Lower lobe of right lung (tissue), 2 donors: ENCODE measurements at regions not wholly inside any gene's neighbourhood (a gene's known extent, or its start where the extent isn't known, plus 50 kb on each side); places are given as distances from the start of the nearest gene placed in this dataset.

Experiments
- ATAC-seq, 2 donors: fragments of 200-7000 bp; cut with Tn5 transposase; one replicate each; pipeline ENCODE4 v1.9.1; 2020 to 2022; ENCODE audit warnings: mild to moderate bottlenecking in 2 of 2, moderate library complexity in 2 of 2
- DNase-seq: peaks from one replicate; pipeline ENCODE4 v3.0.0-alpha.2; 2020
- H3K27ac ChIP-seq: fragments of 200-600 bp; one replicate; pipeline ENCODE4 v1.8.0; 2022
- H3K27me3 ChIP-seq: fragments of 200-600 bp; one replicate; pipeline ENCODE4 v1.8.0; 2022; ENCODE audit warnings: low read depth
- H3K36me3 ChIP-seq: fragments of 200-600 bp; one replicate; pipeline ENCODE4 v1.8.0; 2022; ENCODE audit warnings: mild to moderate bottlenecking
- H3K4me1 ChIP-seq: fragments of 200-600 bp; one replicate; pipeline ENCODE4 v1.8.0; 2022
- H3K4me3 ChIP-seq: fragments of 200-600 bp; one replicate; pipeline ENCODE4 v1.8.0; 2022; ENCODE audit warnings: mild to moderate bottlenecking
- H3K9me3 ChIP-seq: fragments of 200-600 bp; one replicate; pipeline ENCODE4 v1.8.0; 2022
- CTCF ChIP-seq: fragments of 200-600 bp; IDR thresholded peaks from one replicate; pipeline ENCODE4 v1.8.0; 2022; ENCODE audit warnings: antibody characterized with exemption, mild to moderate bottlenecking
- intact Hi-C: fragments of 100-400 bp; cut with DNase I; formaldehyde crosslinking; loops from one replicate; pipeline ENCODE4 v1.11.0; 2022
- donor health status: DM: no; HTN: yes; CAD: no; lungs with severe emphysema.

DNA sequence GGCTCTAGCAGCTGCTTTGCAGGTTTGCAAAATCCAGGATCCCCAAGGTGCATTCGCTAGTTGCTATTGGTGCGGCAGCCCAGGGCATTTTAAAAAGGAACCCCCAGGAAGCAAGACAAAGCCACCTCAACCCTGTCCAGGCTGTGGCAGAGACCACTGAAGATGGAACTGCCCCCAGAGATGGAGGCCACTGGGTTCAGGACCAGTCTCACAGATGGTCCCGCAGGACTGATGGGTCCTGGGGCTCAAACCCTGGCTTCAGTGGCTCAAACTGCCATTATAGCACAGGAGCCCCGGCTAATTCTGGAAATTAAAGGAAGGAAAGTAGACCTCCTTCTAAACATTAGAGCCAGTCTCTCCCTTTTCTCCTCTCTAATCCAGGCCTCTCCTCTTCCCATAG lies 79.8 kb upstream of the TSPAN11 start:
- no peak overlapping the region for H3K4me3 ChIP-seq

GRCh38 chr12:30845676-30846075 lies 80.9 kb upstream of the TSPAN11 start:
- intact Hi-C loops = no loop called here
- ATAC-seq = no peak
- TF ChIP-seq CTCF = no peak

More for the DNA sequence above, 79.8 kb upstream of the TSPAN11 start:
- intact Hi-C loops = no loop called here
- no peak for DNase-seq
- peaks cover 4% of the 10 kb centered on the region for H3K4me1 ChIP-seq
- ATAC-seq = no peak
- no peaks in the 10 kb centered on the region for H3K36me3 ChIP-seq
- H3K27ac ChIP-seq = no peak overlapping the region
- H3K27me3 ChIP-seq = peaks cover 4% of the 10 kb centered on the region
- no peak for TF ChIP-seq CTCF
- H3K9me3 ChIP-seq = no peaks in the 10 kb centered on the region

DNA sequence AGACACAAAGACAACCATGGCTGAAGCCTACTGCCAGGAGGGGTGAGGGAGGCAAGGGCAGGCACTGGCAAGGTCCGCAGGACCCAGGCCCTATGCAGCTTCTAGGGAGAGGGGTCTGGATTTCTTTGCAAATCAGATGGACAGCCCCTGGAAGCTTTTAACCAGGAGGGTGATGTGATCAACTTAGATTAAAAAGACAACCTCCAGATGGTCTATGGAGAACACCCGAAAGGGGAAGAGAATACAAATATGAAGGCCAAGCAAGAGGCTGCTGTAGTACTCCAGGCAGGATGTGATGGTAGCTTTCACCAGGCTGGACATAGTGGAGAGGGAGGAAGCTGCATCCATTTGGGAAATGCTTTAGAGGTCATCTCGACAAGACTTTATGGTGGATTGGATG lies 83.3 kb upstream of the TSPAN11 start:
- intact Hi-C loops = no loop called here
- DNase-seq = no peak
- Histone ChIP-seq H3K4me3 (no peak overlapping the region), H3K27ac (no peak overlapping the region), H3K27me3 (peaks cover 4% of the 10 kb centered on the region), H3K36me3 (no peaks in the 10 kb centered on the region), H3K9me3 (no peaks in the 10 kb centered on the region), H3K4me1 (no peaks in the 10 kb centered on the region)
- no peak for ATAC-seq
- TF ChIP-seq CTCF = no peak

More at GRCh38 chr12:30845676-30846075, 80.9 kb upstream of the TSPAN11 start:
- Histone ChIP-seq H3K27me3 (peaks cover 4% of the 10 kb centered on the region), H3K4me1 (no peaks in the 10 kb centered on the region), H3K36me3 (no peaks in the 10 kb centered on the region), H3K9me3 (no peaks in the 10 kb centered on the region), H3K27ac (no peak overlapping the region), H3K4me3 (no peak overlapping the region)
- no peak for DNase-seq

DNA sequence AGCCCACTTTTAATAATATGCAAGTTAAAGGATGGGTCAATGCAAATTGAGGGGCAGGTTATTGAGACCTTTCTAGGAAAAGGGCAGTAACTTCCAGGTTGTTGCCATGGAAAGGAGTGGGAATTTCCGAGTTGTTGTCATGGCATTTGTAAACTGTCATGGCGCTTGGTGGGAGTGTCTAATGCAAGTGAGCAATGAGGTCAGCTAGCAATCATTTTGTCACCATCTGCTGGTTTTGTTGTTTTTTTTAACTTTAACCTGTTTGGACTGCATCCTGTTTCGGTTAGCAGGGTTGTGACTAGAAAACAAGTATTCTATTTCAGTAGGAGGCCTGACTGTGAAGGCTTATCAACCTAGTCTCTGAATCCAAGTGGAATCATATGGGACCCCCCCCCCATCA lies 85.8 kb upstream of the TSPAN11 start:
- no peak for TF ChIP-seq CTCF
- Histone ChIP-seq H3K4me3 (no peak overlapping the region), H3K27me3 (peaks cover 9% of the 10 kb centered on the region), H3K27ac (no peak overlapping the region), H3K9me3 (no peaks in the 10 kb centered on the region), H3K4me1 (no peaks in the 10 kb centered on the region), H3K36me3 (no peaks in the 10 kb centered on the region)
- intact Hi-C loops = no loop called here
- ATAC-seq (no peak), DNase-seq (no peak)

DNA sequence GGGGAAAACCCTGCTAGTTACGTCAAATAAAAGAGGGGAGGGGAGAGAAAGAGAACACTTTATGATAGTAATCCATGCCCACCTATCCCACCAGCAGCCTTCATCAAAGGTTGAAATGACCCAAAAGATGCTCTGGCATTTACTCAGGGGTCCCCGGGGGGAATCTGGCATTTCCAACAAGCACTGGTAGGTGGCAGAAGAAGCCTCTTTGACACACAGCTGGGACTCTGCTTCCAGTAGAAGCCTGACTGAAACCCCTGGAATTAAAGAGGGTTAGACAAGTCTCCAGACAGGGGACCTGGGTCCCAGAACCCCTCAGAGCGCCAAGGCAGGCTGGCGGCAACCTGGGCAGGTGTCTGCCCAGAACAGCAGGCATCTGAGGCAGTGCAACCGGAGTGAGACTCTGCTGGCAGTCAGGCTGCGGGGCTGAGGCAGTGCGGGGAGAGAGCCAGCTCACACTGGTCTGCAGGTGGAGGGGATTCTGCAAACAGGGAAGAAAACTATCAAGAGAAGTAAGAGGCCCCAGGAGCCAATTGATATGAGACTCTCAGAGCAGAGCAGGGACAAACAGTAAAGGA lies 85.0 kb upstream of the CAPRIN2 start:
- TF ChIP-seq CTCF = no peak
- no peaks in the 10 kb centered on the region for H3K9me3 ChIP-seq
- H3K36me3 ChIP-seq = no peaks in the 10 kb centered on the region
- no peak overlapping the region for H3K27ac ChIP-seq
- ATAC-seq = no peak
- peaks cover 9% of the 10 kb centered on the region for H3K27me3 ChIP-seq
- intact Hi-C loops = no loop called here
- no peak for DNase-seq
- no peak overlapping the region for H3K4me3 ChIP-seq
- H3K4me1 ChIP-seq = no peaks in the 10 kb centered on the region
